ENCODE measurements at regions not wholly inside any gene's neighbourhood (a gene's known extent, or its start where the extent isn't known, plus 50 kb on each side); places are given as distances from the start of the nearest gene placed in this dataset.

DNA sequence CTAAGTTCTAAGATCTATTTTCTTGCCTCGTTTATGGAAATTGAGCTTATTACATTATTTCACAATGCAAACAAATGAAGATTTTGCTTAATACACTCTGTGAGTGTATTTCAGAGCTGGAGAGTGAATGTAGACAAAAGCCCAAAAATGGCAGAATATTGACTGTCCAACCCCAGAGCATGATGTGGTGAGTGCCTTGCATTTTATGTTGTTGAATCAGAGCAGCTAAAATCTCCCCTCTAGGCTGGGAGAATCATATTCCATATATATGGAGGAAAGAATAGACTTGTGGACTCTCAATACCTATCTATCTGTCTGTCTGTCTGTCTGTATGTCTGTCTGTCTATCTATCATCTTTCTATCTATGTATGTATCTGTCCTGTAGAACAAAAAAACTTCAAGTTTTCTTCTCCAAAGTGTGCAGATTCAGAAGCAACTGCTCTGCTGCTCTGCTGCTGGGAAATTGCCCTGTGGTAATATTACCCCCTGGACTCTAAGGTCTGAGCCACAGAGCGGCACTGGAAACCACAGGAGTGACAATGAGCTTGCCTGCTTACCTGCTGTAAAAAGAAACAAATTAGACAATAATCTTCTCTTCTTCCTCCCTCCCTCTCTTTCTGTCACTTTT lies 209.4 kb upstream of the PRICKLE1 start:
- Histone ChIP-seq H3K9ac (ENCODE audit: low read length) (no peak overlapping the region), H3K27me3 (ENCODE audit: insufficient read depth, low read length) (no peaks in the 10 kb centered on the region), H3K9me2 (ENCODE audit: insufficient read depth) (no peaks in the 10 kb centered on the region), H3K4me2 (ENCODE audit: low read length) (no peak overlapping the region), H4K20me1 (ENCODE audit: insufficient read depth) (no peaks in the 10 kb centered on the region), H3K27ac (ENCODE audit: low read depth, low read length) (no peak overlapping the region), H3K4me3 (replicated peaks in 1 of 2; ENCODE audit: low read depth in 1 of 2, low read length in 2 of 2) (no peak overlapping the region), H3K79me2 (ENCODE audit: insufficient read depth, low read length) (no peaks in the 10 kb centered on the region), H2AFZ (ENCODE audit: low read depth, low read length, poor library complexity, severe bottlenecking) (no peak overlapping the region), H3K9me3 (ENCODE audit: control insufficient read depth in 1 of 2, insufficient read depth in 1 of 2, low read depth in 1 of 2, low read length in 2 of 2) (no peaks in the 10 kb centered on the region), H3K36me3 (ENCODE audit: control insufficient read depth in 1 of 2, insufficient read depth in 2 of 2, low read length in 2 of 2) (no peaks in the 10 kb centered on the region), H3K4me1 (ENCODE audit: control insufficient read depth in 1 of 2, insufficient read depth in 2 of 2, low read length in 2 of 2) (no peaks in the 10 kb centered on the region)
- ATAC-seq: no peak
- POLR2A ChIA-PET: no interaction called here
- BruUV-seq (replicated peaks): no TSS peak
- RAD21 ChIA-PET (ENCODE audit: low non-redundant PET in 1 of 2, low total read pairs in 2 of 2, uncharacterized antibody in 2 of 2, unreplicated experiment in 2 of 2): no interaction called here
- no peak for DNase-seq (ENCODE audit: low read depth, low spot score)
- CTCF ChIA-PET: no interaction called here
- TF ChIP-seq YY1 (IDR thresholded peaks at IDR 0.05; ENCODE audit: extremely low read depth, insufficient replicate concordance, low read depth, low read length) (no peak), EGR1 (IDR thresholded peaks at IDR 0.05; ENCODE audit: low read depth) (no peak)
- TF ChIP-seq, protein P1, sequence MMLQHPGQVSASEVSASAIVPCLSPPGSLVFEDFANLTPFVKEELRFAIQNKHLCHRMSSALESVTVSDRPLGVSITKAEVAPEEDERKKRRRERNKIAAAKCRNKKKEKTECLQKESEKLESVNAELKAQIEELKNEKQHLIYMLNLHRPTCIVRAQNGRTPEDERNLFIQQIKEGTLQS (IDR thresholded peaks at IDR 0.05): no peak
- intact Hi-C loops (cut with micrococcal nuclease): no loop called here

DNA sequence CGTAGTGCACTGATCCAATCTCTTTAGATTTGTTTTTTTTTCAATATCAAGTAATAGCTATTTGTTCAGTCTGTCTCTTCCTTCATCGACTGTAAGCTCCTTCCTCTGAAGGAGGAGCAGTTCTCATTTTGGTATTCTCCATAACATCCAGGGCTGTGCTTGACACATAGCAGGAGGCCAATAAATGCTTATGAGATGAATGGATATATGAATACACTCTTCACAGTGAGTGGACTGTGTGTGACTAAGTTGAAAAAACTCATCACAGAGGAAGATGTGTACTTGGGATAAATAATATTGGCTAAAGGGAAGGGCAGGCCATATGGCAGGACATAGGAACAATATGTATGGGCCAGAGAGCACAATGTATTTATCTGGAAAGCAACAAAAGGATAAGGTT lies 205.3 kb upstream of the PRICKLE1 start:
- intact Hi-C loops (cut with micrococcal nuclease): no loop called here
- POLR2A ChIA-PET: no interaction called here
- Histone ChIP-seq H3K4me1 (ENCODE audit: control insufficient read depth in 1 of 2, insufficient read depth in 2 of 2, low read length in 2 of 2) (peaks cover 16 to 19% of the 10 kb centered on the region in 2 experiments; a peak in 3 of 4 replicates), H3K9ac (ENCODE audit: low read length) (no peak overlapping the region), H3K9me3 (ENCODE audit: control insufficient read depth in 1 of 2, insufficient read depth in 1 of 2, low read depth in 1 of 2, low read length in 2 of 2) (no peaks in the 10 kb centered on the region), H2AFZ (ENCODE audit: low read depth, low read length, poor library complexity, severe bottlenecking) (no peak overlapping the region), H3K4me2 (ENCODE audit: low read length) (no peak overlapping the region), H3K9me2 (ENCODE audit: insufficient read depth) (no peaks in the 10 kb centered on the region; the same call in 1 of the 2 replicates), H3K27me3 (ENCODE audit: insufficient read depth, low read length) (no peaks in the 10 kb centered on the region), H3K4me3 (replicated peaks in 1 of 2; ENCODE audit: low read depth in 1 of 2, low read length in 2 of 2) (no peak overlapping the region), H3K79me2 (ENCODE audit: insufficient read depth, low read length) (no peaks in the 10 kb centered on the region), H3K36me3 (ENCODE audit: control insufficient read depth in 1 of 2, insufficient read depth in 2 of 2, low read length in 2 of 2) (no peaks in the 10 kb centered on the region), H4K20me1 (ENCODE audit: insufficient read depth) (no peaks in the 10 kb centered on the region), H3K27ac (ENCODE audit: low read depth, low read length) (no peak overlapping the region)
- RAD21 ChIA-PET (ENCODE audit: low non-redundant PET in 1 of 2, low total read pairs in 2 of 2, uncharacterized antibody in 2 of 2, unreplicated experiment in 2 of 2): no interaction called here
- ATAC-seq (no peak), DNase-seq (ENCODE audit: low read depth, low spot score) (no peak)
- CTCF ChIA-PET: no interaction called here
- BruUV-seq (replicated peaks): no TSS peak
- TF ChIP-seq FOSL1 (IDR thresholded peaks at IDR 0.05; ENCODE audit: low read depth) (no peak), POLR2AphosphoS5 (IDR thresholded peaks at IDR 0.05; ENCODE audit: low read depth, low read length) (no peak), RAD21 (IDR thresholded peaks at IDR 0.05; ENCODE audit: low read depth) (no peak), CBX3 (IDR thresholded peaks at IDR 0.05; ENCODE audit: low read depth) (no peak), TCF7L2 (IDR thresholded peaks at IDR 0.05; ENCODE audit: borderline replicate concordance, extremely low read depth, insufficient read depth, insufficient read length) (no peak), JUND (IDR thresholded peaks at IDR 0.05) (no peak), ZNF274 (IDR thresholded peaks at IDR 0.05; ENCODE audit: low read depth, low read length) (no peak), ELF1 (IDR thresholded peaks at IDR 0.05; ENCODE audit: borderline replicate concordance, low read depth) (no peak), ZFX (IDR thresholded peaks at IDR 0.05) (no peak), SIN3A (IDR thresholded peaks at IDR 0.05; ENCODE audit: low read depth) (no peak), EZH2 (IDR thresholded peaks at IDR 0.05) (no peak), CEBPB (IDR thresholded peaks at IDR 0.05; ENCODE audit: low read depth) (no peak), YY1 (IDR thresholded peaks at IDR 0.05; ENCODE audit: extremely low read depth, insufficient replicate concordance, low read depth, low read length) (no peak)
- TF ChIP-seq, protein P2, sequence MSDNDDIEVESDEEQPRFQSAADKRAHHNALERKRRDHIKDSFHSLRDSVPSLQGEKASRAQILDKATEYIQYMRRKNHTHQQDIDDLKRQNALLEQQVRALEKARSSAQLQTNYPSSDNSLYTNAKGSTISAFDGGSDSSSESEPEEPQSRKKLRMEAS (IDR thresholded peaks at IDR 0.05): no peak
- TF ChIP-seq, protein P3, sequence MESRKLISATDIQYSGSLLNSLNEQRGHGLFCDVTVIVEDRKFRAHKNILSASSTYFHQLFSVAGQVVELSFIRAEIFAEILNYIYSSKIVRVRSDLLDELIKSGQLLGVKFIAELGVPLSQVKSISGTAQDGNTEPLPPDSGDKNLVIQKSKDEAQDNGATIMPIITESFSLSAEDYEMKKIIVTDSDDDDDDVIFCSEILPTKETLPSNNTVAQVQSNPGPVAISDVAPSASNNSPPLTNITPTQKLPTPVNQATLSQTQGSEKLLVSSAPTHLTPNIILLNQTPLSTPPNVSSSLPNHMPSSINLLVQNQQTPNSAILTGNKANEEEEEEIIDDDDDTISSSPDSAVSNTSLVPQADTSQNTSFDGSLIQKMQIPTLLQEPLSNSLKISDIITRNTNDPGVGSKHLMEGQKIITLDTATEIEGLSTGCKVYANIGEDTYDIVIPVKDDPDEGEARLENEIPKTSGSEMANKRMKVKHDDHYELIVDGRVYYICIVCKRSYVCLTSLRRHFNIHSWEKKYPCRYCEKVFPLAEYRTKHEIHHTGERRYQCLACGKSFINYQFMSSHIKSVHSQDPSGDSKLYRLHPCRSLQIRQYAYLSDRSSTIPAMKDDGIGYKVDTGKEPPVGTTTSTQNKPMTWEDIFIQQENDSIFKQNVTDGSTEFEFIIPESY (IDR thresholded peaks at IDR 0.05; ENCODE audit: extremely low read depth, insufficient replicate concordance, low read length): no peak
- TF ChIP-seq, protein P1 (IDR thresholded peaks at IDR 0.05): no peak
